Ovary (tissue), 7 donors: ENCODE measurements at regions not wholly inside any gene's neighbourhood (a gene's known extent, or its start where the extent isn't known, plus 50 kb on each side); places are given as distances from the start of the nearest gene placed in this dataset.

Experiments used
- DNase-seq, 5 donors: peaks; one replicate each; pipeline ENCODE4 v3.0.0-alpha.2; 2019 to 2020
- H3K27ac ChIP-seq, 2 donors: fragments of 200-600 bp; one replicate each; pipeline versions ENCODE4 v1.5.1 to v1.8.0; 2019 to 2022
- H3K27me3 ChIP-seq: fragments of 200-600 bp; one replicate; pipeline ENCODE4 v1.8.0; 2022
- H3K36me3 ChIP-seq: fragments of 200-600 bp; sonication (generic); one replicate; pipeline ENCODE4 v1.5.1; 2019
- H3K4me1 ChIP-seq: one replicate; pipeline ENCODE4 v1.8.1; 2013; ENCODE audit warnings: mild to moderate bottlenecking, moderate library complexity; ENCODE audit not compliant: insufficient read depth
- H3K4me3 ChIP-seq: fragments of 200-600 bp; sonication (generic); one replicate; pipeline ENCODE4 v1.5.1; 2017
- H3K9me3 ChIP-seq, 2 donors: fragments of 200-600 bp in 1 of 2; sonication (generic) in 1 of 2; one replicate each; pipeline versions ENCODE4 v1.5.1 to v1.8.1; 2013 to 2019; ENCODE audit warnings: mild to moderate bottlenecking in 1 of 2, moderate library complexity in 1 of 2
- EP300 ChIP-seq: sonication (generic); formaldehyde crosslinking; IDR thresholded peaks from one replicate; pipeline ENCODE4 v1.6.1; 2017; ENCODE audit warnings: antibody characterized with exemption
- POLR2A ChIP-seq: fragments of 450-650 bp; IDR thresholded peaks from one replicate; pipeline ENCODE4 v1.6.1; 2017; ENCODE audit warnings: antibody characterized with exemption, mild to moderate bottlenecking, moderate library complexity
- WGBS, 3 donors: extraction: QIAGEN DNeasy Blood & Tissue Kit in 1 of 3; methylation state at CpG; one replicate each; pipeline versions ENCODE4 v1.1.5 to v1.1.7; 2013 to 2017; 5-methylcytosine and 5-hydroxymethylcytosine counted together
- intact Hi-C, 4 donors: fragments of 100-400 bp; cut with DNase I; formaldehyde crosslinking; loops; one replicate each; pipeline versions ENCODE4 v1.11.0 to v1.15.1; 2022 to 2023
- TF ChIP-seq, protein P1 (sequence below), 3 donors: fragments of 450-650 bp in 2 of 3; fragments of 200-600 bp in 1 of 3; IDR thresholded peaks; one replicate each; pipeline versions ENCODE4 v1.5.1 to v1.8.0; 2016 to 2022; ENCODE audit warnings: antibody characterized with exemption in 3 of 3, mild to moderate bottlenecking in 1 of 3
- donor health status: DM: no; HTN: no; CAD: no; lungs with moderate emphysema.
- donor health status: DM: no; HTN: no; CAD: no.
- donor health status: Bipolar disorder and iron deficiency.
- donor health status: DM: no; HTN: no; CAD: no.
- donor health status: DM: yes; HTN: yes; CAD: no.

DNA sequence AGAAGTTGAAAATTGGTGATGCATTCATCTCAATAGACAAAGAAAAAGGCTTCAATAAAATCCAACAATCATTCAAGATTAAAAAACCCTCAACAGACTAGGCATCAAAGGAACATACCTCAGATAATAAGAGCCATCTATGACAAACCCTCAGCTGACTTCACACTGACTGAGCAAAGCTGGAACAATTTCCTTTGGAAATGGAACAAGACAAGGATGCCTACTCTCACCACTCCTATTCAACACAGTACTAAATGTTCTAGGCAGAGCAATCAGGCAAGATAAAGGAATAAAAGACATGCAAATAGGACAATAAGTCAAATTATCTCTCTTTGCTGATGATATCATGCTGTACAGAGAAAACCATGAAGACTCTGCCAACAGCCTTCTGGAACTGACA is 1188.1 kb downstream of the DTWD2 start:
- intact Hi-C loops: no loop called here
- TF ChIP-seq, protein P1, sequence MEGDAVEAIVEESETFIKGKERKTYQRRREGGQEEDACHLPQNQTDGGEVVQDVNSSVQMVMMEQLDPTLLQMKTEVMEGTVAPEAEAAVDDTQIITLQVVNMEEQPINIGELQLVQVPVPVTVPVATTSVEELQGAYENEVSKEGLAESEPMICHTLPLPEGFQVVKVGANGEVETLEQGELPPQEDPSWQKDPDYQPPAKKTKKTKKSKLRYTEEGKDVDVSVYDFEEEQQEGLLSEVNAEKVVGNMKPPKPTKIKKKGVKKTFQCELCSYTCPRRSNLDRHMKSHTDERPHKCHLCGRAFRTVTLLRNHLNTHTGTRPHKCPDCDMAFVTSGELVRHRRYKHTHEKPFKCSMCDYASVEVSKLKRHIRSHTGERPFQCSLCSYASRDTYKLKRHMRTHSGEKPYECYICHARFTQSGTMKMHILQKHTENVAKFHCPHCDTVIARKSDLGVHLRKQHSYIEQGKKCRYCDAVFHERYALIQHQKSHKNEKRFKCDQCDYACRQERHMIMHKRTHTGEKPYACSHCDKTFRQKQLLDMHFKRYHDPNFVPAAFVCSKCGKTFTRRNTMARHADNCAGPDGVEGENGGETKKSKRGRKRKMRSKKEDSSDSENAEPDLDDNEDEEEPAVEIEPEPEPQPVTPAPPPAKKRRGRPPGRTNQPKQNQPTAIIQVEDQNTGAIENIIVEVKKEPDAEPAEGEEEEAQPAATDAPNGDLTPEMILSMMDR (IDR thresholded peaks at IDR 0.05): no peak
- no peak for TF ChIP-seq POLR2A
- no peak for TF ChIP-seq EP300
- Histone ChIP-seq H3K36me3 (no peaks in the 10 kb centered on the region), H3K4me3 (no peak overlapping the region), H3K27ac (no peak overlapping the region), H3K4me1 (no peaks in the 10 kb centered on the region), H3K27me3 (no peaks in the 10 kb centered on the region), H3K9me3 (no peaks in the 10 kb centered on the region)
- no peak for DNase-seq

DNA sequence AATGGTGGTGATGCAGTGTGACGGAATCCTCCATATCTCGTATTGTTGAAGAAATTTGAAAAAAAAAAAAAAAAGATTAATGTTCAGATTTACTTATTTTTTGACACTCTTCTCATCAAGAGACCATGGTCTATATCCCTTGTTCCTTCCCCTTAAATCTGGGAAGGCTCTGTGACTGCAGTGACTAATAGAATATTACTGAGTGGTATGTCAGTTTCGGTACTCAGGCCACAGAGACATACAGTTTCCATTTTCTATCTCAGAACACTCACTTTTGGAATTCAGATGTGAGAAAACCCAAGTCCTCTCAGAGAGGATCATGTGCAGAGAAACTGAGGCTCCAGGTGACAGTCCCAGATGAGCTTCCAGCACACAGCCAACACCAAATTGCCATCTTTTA is 1193.5 kb downstream of the DTWD2 start:
- Histone ChIP-seq H3K36me3 (no peaks in the 10 kb centered on the region), H3K4me1 (no peaks in the 10 kb centered on the region), H3K27ac (no peak overlapping the region), H3K4me3 (no peak overlapping the region), H3K27me3 (no peaks in the 10 kb centered on the region), H3K9me3 (no peaks in the 10 kb centered on the region)
- TF ChIP-seq, protein P1 (IDR thresholded peaks at IDR 0.05): no peak
- TF ChIP-seq POLR2A (no peak), EP300 (no peak)
- DNase-seq: no peak
- WGBS, 3 donors: 95 to 97% (median 97%) methylated on average over 3 of the region's 3 CpGs
- intact Hi-C loops: no loop called here

DNA sequence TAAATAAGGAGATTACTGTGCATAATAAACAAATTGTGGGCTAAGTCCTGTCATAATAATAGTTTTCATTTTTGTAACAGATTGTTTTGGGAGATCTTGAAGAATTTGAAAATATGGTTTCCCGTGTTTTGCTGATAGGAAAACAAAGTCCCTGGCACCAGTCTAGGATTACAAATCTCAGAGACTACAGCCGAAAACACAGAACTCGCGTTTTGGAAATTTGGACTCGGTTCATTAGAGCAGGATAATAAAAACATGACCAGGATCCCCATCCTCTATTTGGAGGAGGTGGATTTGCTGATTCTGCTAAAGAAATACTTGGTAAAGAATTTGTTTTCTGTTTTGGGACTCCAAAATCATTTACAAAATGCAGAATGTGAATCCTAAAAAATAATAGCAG is 1194.4 kb downstream of the DTWD2 start:
- Histone ChIP-seq H3K27ac (no peak overlapping the region), H3K4me3 (no peak overlapping the region), H3K9me3 (no peaks in the 10 kb centered on the region), H3K27me3 (no peaks in the 10 kb centered on the region), H3K4me1 (no peaks in the 10 kb centered on the region), H3K36me3 (no peaks in the 10 kb centered on the region)
- intact Hi-C loops: no loop called here
- 2 to 26% (median 7%) methylated on average over 5 of the region's 5 CpGs for WGBS, 3 donors
- TF ChIP-seq EP300 (no peak), POLR2A (no peak)
- TF ChIP-seq, protein P1 (IDR thresholded peaks at IDR 0.05): no peak
- no peak for DNase-seq

DNA sequence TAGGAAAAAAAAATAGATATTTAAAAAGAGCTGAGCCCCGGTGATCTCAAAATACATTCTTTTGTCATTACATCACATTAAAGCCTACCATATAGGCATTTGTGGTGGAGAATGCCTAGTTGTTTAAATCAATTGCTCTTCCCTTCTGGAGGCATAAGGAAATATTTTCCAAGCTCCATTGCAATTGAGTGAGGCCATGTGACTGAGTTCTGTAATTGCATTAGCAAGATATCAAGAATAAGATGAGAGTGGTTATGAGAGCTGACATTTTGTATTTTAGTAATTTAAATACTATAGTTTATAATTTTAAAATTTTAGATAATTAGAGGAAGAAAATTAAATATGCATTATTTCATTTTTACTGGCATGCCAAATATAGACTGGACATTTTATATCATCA is 1195.9 kb downstream of the DTWD2 start:
- Histone ChIP-seq H3K27ac (no peak overlapping the region), H3K9me3 (no peaks in the 10 kb centered on the region), H3K36me3 (no peaks in the 10 kb centered on the region), H3K27me3 (no peaks in the 10 kb centered on the region), H3K4me1 (no peaks in the 10 kb centered on the region), H3K4me3 (no peak overlapping the region)
- 55 to 59% (median 59%) methylated on average over 1 of the region's 1 CpG for WGBS, 3 donors
- DNase-seq: no peak
- intact Hi-C loops: no loop called here
- TF ChIP-seq EP300 (no peak), POLR2A (no peak)
- TF ChIP-seq, protein P1 (IDR thresholded peaks at IDR 0.05): no peak

DNA sequence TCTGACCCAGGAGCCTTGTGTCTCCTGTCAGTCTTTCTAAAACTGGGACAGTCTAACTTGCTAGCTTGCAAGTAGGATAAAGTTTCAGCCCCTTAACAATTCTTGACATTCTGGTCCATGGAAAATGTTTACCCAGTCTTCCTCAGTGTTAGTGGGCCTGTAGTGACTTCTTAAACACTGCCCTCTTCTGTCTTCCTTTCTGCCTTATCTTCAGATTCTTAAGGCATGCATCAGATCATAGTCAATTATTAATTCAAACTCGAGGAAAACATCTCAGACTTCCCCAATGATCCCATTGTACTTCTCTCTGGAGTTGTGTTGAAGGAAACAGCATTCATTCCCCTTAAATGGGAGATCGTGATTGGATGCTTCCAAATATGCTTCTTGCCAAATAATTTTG is 1199.8 kb downstream of the DTWD2 start:
- WGBS, 3 donors: 46 to 54% (median 47%) methylated on average over 2 of the region's 2 CpGs
- DNase-seq: no peak
- no peak overlapping the region for H3K4me3 ChIP-seq
- TF ChIP-seq POLR2A (no peak), EP300 (no peak)
- TF ChIP-seq, protein P1 (IDR thresholded peaks at IDR 0.05): no peak
- no peaks in the 10 kb centered on the region for H3K36me3 ChIP-seq
- H3K4me1 ChIP-seq: no peaks in the 10 kb centered on the region
- no peak overlapping the region for H3K27ac ChIP-seq
- intact Hi-C loops: no loop called here
- H3K9me3 ChIP-seq: no peaks in the 10 kb centered on the region
- H3K27me3 ChIP-seq: no peaks in the 10 kb centered on the region
